Inferior parietal cortex (tissue), 1 donor: ENCODE measurements at regions not wholly inside any gene's neighbourhood (a gene's known extent, or its start where the extent isn't known, plus 50 kb on each side); places are given as distances from the start of the nearest gene placed in this dataset.
"Not testable (repeated sequence)": the region's sequence is repeated elsewhere in the genome, so short reads cannot be mapped to it uniquely, and the experiment has no call there.

ENCODE experiments used
- DNase-seq: peaks from one replicate; pipeline ENCODE4 v3.0.0-alpha.2; 2016; ENCODE audit errors: extremely low spot score

GRCh38 chr17:33941744-33942143 lies 313.3 kb upstream of the CCL2 start:
- no peak for DNase-seq

- DNase-seq, result no peak
Measured at GRCh38 chr17:33942414-33942813, 312.7 kb upstream of the CCL2 start.

- no peak for DNase-seq
Measured at GRCh38 chr17:33944412-33944811, 310.7 kb upstream of the CCL2 start.

GRCh38 chr17:33944826-33945225 lies 310.3 kb upstream of the CCL2 start:
- no peak for DNase-seq

- no peak for DNase-seq
Measured at GRCh38 chr17:33945646-33946546, 309.2 kb upstream of the CCL2 start.

DNA sequence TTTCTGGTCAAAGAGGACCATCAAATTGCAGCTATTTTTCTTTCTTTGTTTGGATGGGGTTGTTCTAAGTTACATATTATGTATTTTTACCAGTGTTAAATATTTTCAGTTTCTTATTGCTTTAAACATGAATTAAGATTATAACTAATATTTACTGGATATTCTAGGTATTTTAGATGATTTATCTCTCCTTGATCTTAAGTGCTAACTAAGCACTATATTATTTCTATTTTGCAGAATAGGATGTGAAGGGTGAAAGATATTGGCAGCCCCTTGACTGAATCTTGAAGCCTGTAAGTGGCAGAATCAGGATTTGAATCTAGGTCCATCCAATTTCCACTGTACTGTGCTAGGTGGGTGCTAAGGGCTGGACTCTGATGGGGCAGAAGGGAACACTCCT lies 307.3 kb upstream of the CCL2 start:
- no peak for DNase-seq

DNA sequence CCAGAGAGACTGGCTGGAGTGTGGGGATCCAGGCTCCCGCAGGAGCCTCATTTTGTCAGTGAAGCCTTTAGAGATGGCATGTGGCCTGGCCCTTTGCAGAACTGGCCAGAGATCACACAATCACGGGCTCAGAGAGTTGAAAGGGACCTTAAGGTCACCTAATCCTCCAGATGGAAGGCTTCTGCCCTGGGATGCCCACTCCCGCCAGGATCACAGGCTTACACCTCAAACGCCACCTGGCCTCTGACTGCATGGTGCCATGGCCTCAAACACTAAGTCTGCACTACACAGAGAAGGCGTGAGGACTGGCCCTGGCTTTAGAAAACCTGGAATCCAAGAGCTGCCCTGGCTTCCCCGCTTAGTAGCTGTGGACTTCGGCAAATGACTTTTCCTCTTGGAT lies 306.8 kb upstream of the CCL2 start:
- DNase-seq, result no peak

DNA sequence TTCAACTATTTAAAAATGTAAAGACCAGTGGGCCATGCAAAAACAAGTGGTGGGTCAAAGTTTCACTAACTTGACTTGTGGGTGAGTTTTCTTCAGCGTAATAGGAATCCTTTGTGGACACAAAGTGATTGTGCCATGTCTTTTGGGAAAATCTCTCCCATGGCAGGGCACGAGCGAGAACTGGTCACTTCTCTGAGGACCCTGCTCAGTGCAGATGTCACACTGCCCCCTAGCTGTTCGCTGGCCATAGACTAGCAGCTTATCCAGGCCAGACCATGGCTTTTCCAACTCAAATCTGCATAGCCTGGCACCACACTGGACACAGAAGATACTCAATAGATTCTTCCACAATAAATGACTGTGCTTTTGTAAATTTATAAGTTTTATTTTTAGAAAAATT lies 306.0 kb upstream of the CCL2 start:
- DNase-seq, result no peak

DNA sequence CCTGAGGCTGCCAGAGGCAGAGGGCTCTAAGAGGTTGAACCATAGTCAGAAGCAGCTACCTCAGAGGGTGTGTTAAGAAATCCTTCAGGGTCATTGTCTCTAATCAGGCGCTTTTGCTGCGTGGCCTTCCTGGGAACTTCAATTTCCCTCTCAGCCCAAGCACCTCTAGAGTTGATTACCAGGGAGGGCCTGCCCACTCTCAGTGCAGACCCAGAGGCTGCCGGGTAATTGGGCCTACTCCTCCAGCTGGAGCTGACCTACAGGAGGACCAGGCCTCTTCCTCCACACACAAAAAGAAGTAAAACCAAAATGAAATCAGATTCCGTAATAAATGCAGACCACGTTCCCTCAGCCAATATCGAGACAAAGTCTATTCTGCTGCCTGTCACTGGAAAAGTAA lies 305.0 kb upstream of the CCL2 start:
- DNase-seq, result no peak

DNA sequence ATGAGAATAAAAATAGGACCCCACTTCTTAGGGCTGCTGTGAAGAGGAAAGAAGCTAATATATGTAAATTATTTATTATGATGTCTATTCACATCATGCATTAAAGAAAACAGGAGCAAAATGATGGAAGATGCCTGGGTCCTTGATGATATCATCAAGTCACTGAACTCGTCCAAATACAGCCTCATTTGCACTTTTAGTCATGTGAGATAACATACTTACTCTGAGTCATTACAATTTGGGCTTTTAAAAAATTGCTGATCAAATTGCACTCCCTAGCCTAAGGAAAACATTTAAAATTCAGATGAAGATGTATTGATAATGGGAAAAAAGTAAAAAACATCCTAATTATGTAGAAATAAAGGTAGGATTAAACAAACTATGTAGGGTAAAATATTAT lies 302.7 kb upstream of the CCL2 start:
- DNase-seq, result no peak

GRCh38 chr17:33954597-33954996 lies 300.5 kb upstream of the CCL2 start:
- DNase-seq, result no peak

GRCh38 chr17:33955461-33955860 lies 299.6 kb upstream of the CCL2 start:
- DNase-seq, result no peak

GRCh38 chr17:33959098-33959497 lies 296.0 kb upstream of the CCL2 start:
- DNase-seq, result not testable (repeated sequence)

DNA sequence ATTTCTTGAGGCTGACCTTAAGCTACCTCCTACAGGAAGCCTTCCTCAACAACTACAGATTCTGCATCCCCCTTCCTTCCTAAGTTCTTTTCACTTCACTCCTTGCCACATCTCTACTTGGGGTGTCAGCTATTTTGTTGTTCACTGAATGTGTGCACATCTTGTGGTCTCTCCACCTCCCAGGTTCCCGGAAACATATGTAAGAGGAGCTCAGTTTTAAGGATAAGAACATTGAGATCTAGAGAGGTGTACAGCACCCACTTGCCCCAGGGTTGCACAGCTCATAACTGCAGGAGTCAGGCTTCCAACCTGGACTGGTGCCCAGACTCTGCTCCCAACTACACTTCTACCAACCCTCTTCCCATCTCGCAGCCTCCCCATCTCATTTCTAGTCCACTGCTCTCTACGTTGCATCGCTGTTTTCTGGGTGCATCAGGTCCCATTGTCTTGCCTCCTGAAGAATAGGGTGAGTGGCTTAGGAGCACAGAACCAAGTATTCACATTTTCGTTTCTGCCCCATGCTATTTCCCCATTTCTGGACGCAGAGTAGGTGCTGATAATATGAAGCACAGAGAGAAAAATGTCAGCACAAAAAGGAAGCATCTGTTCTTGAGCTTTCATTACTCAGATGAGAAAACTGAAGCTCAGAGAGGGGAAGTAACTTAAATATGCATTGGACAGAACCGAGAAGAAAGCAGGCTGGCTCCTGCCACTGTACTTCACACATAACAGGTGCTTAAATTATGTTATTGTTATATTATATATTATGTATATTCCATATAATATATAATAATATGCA lies 292.0 kb upstream of the CCL2 start:
- DNase-seq, result no peak

DNA sequence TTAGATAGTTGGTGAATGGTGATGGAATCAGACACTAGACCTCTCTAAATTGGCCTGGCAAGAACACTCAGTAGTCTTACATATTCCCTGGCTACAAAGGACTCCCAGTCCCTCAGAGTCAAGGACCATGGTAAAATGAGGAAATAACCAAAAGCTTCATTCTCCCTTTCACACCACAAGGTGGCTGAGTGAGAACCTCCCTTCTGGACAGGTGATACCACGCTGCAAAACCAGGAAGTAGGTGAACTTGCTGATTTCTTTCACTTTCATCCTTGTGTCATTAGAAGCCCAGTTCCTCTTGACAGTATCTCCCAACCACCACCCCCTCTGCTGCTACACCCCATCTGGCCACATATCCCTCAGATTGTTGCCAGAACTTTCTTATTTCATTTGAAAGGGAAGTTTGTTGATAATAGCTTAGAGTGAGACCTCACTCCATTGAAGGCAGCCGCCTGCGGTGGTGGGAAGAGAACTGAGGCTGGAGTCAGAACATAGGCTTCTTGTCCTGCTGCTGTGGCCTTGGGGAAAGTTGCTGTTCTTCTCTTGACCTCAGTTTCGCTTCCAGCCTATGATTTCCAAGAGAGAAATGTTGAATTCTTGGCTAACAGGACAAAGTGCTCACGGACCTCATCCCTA lies 290.6 kb upstream of the CCL2 start:
- no peak for DNase-seq

- no peak for DNase-seq
Measured at GRCh38 chr17:33966410-33967059, 288.6 kb upstream of the CCL2 start.

DNA sequence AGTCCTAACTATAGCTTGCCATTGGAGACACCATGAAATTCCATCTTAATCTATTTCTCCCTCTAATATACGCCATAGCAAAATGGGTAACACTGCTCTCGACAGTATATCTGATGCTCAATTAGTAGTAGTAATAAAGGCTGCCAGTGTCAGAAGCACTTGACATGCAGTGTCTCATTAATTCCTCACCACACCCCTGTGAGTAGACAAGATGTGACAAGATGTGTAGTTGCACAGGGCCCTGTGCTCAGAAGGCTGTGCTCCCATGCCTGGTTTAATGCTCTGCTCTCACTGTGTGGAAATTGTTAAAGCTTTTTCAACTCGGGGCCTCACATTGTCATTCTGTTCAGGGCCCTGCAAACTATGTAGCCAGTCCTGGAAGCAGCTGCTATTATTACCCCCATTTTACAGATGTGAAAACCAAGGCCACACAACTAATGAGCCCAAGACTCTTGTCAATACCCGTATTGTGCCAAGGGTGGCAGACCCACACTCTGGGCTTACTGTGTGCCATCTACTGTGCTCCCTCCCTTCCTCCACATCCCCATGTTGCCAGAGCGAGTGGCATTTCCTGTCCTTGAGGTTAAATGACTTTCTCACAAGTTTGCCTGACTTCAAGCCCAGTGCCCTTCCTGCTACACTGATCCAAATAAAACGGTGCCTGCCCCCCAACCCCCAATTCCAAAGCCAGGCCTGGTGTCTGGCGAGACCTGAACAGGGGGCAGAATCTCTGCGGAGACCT lies 287.3 kb upstream of the CCL2 start:
- no peak for DNase-seq

GRCh38 chr17:33968350-33969044 lies 286.6 kb upstream of the CCL2 start:
- no peak for DNase-seq

DNA sequence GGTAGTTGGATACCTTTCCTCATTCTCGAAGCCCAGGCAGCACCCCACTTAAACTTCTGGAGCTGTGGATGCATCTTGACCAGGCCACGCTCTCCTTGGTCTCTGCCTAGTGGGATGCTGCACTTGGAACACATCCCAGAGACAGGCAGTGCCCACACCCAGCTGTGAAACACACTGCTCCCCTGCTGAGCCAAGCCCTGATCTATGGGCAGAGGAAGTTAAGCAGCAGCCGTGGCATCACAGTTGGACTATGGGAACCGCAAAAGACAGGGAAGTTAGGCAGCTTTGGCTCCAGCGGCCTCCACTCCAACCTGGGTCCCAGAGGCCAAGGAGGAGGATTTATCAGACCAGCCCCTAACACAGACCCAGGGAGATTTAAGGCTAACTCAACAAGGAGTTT lies 284.8 kb upstream of the CCL2 start:
- DNase-seq, result no peak

DNA sequence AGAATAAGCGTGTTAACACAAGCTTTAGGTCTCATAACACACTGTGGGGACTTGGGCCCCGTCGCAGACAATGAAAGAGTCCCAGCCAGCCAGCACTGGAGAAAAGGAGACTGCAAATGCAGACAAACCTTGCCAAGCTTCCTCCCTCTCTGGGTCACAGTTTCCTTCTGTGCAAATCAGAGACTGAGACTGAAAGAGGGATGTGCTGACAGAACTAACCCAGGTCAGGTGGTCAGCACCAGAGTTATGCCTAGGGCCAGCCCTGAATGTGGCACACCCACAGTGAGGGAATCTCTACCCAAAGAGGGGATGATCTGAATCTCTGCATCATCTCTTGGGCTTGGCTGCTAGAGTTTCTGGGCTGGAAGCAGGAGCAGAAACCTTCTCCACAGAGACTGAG lies 282.3 kb upstream of the CCL2 start:
- DNase-seq, result no peak

DNA sequence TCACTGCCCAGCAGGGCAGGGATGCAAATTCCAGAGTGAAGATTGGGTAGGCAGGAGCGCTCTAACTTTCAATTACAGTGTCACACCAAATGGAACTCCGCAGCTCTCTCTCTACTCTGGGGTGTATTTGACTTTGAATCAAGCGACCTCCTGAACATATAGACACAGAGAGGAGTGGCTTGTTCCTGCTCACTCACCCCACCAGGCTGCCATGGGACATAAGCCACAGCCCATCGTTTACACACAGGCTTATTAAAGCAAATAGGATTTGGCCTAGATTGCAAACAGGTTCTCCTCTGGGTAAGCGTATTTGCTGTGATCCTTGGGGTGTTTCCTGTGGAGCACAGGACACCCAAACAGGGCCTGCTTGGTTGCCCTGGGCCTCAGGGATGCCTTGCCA lies 281.6 kb upstream of the CCL2 start:
- no peak for DNase-seq
